Erythroblast (primary cell): ENCODE measurements at regions not wholly inside any gene's neighbourhood (a gene's known extent, or its start where the extent isn't known, plus 50 kb on each side); places are given as distances from the start of the nearest gene placed in this dataset.

Source experiments
- GATA1 ChIP-seq: IDR thresholded peaks from 2 replicates; pipeline ENCODE4 v1.6.1; 2011; ENCODE audit warnings: low read depth, mild to moderate bottlenecking, control low read depth, low read length, moderate library complexity
- POLR2A ChIP-seq: IDR thresholded peaks from 2 replicates; pipeline ENCODE4 v1.6.1; 2011; ENCODE audit warnings: mild to moderate bottlenecking, low read length

GRCh38 chr6:66522864-66523263 is 815.8 kb upstream of the EYS start:
- TF ChIP-seq POLR2A = no peak
- TF ChIP-seq GATA1 = no peak
